AG08395 (cell line): ENCODE measurements at regions not wholly inside any gene's neighbourhood (a gene's known extent, or its start where the extent isn't known, plus 50 kb on each side); places are given as distances from the start of the nearest gene placed in this dataset.

Experiments used
- DNase-seq: peaks from one replicate; pipeline ENCODE4 v3.0.0; 2012; ENCODE audit warnings: mixed read lengths, low spot score

DNA sequence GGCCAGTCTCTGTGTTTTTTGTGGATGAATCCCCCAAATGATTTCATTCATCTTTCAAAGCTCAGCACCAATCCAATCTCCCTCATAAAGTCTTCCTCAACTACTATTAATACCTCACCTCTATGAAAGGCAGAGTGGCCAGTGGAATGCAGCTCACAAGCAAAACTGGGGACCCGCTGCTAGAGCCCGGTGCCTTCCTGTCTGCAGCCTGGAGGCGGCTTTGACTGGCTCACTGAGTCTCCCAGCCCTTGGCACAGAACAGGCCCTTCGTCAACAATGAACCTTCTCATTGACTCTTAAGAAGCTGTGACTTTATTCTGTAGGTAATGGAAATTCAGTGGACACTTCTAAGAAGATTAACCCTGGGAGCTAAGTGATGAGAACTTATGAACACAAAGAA lies 86.8 kb upstream of the RAB4A start:
- DNase-seq, result no peak

DNA sequence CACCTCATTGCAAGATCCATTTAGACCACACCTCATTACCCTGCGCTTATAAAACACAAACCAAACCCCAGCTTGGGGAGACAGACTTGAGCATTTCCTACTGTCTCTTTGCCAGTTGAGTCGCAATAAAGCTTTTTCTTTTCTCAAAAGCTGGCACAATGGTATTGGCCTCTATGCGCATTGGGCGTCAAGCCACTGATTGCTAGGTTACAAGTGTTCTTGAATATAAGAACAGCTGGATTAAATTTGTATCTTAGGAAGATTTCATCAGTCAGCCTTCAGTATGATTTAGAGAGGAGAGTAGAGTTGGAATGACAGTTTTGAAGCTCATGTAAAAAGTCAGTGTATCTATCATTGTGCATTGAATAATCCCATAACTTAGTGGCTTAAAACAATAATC lies 84.9 kb upstream of the RAB4A start:
- no peak for DNase-seq

DNA sequence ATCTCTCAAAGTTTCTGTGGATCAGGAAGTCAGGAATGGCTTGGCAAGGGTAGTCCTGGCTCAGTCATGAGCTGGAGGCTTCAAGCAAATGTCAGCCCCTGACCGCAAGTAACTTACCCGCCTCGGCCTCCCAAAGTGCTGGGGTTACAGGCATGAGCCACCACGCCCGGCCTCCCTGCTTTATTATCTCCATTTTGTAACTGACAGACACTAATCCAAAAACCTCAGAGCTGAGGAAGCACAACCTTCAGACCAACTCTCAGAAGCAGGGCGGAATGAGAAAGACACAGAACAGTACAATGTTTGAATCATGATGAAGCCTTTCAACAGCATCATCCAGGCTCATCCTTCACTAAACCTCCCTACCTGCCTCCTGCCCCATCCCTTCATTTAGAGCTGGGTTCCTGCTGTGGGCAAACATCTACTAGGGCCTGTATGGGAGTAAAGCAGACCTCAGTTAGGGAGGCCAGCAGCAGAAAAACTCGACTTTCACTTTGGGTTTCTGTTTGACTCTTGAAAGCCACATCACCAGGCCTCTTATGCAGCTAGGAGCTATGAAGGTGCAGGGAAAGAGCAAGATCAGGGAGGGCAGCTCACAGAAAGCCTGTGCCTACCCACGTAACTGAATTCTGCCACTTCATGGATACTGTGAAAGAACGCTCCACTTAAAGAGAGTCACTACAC lies 84.4 kb upstream of the RAB4A start:
- no peak for DNase-seq

DNA sequence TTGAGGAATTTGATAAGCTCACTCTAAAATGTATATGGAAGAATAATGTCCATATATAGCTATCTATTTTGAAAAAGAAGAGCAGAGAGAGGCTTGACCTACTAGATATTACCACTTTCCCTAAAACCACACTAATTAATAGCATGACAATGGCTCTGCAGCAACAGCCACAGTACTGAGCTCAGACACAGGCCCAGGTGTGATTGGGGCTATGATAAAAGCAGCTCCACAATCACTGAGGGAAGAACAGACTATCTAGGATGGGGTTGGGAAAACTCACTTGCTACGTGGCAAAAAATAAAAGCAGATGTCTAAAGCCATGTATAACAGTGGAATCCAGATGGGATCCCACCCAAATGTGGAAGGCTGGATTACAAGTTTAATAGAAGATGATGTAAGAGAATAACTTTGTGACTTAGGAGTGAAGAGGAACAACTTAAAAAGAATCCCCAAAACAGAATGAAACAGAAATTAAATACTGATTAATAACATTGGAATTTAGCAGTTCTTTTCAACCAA lies 80.8 kb upstream of the RAB4A start:
- DNase-seq, result no peak

DNA sequence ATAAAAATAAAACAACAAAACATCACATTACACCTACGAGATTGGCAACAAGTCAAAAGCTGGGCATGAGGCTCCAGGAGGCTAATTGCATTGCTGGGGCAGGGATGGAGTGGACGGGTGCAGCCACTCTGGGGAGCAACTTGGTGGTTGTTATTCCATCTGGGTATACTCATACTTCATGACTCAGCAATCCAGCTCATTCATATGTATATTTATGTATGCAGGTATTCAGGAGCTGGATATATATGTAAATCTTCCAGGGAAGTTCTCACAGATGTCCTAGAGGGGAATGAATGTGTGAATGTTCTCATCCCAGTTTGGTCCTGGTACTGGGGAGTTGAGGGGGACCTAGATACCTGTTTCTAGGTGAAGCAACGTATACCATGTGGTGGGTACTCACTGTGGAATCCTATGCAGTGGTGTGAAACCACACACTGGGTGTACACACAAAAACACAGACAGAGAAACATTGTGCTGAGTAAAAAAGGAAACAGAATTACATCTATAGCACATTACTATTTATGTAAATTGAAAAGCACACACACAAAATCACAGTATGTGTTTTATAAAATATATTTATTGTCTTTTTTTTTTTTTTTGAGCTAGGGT lies 79.7 kb upstream of the RAB4A start:
- no peak for DNase-seq

DNA sequence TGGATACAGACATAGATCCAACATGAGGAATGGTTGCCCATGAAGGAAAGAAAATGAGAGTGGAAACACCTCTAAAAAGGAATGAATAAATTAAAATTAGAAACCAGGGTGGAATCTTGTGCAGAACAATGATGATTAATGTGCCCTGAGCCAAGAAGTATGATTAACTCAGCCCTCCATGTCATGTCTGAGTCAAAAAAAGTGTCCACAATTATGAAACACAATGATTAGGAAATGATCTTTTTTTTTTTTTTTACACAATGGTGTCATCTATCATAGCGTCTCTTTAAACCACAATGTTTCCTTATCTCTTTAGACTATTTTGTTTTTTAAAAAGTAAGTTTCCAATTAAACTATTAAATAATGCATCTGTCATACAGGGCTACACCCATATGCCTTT lies 78.9 kb upstream of the RAB4A start:
- DNase-seq, result peak; percentile 45

DNA sequence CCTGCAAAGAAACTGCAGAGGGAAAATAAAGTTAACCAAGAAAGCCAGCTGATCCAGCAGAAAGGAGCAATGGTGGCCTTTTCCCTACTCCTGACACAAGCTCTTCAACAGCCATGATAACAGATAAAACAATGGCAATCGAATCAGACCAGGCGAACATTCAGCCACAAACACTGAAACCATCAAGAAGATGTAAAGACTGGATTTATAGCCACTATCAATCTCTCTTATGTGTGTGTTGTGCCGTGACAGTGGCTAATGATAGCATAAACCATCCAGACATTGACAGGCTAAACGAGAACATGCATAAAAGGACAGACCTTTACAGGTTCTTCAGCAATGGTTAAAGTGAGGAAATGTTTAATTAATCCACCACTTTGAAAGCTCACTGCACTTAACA lies 78.1 kb upstream of the RAB4A start:
- DNase-seq, result no peak

DNA sequence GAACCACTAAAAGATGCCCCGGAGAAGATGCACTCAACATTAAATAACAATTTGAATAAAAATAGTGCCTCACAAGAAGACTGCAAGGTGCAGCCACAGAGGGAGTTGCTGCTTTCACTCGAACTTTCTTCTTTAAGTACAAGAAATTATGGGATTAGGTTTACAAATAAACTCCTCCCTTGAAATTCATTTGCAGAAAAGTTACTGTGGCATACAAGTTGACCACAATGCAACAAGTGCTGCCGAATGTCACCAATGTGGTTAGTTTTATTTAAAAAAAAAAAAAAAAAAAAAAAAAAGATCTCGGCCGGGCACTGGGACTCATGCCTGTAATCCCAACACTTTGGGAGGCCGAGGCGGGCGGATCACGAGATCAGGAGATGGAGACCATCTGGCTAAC lies 76.8 kb upstream of the RAB4A start:
- no peak for DNase-seq

DNA sequence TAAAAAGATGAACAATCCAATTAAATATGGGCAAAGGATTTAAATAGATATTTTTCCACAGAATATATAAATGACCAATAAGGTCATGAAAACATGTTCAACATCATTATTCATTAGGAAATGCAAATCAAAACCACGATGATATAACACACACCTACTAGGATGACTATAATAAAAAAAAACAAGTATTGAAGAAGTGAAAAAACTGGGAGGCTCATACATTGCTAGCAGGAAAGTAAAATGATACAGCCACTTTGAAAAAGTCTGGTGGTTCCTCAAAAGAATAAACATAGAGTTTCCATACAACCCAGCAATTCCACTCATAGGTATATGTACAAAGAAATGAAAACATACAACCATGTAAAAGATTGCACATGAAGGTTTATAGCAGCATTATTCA lies 75.7 kb upstream of the RAB4A start:
- no peak for DNase-seq

DNA sequence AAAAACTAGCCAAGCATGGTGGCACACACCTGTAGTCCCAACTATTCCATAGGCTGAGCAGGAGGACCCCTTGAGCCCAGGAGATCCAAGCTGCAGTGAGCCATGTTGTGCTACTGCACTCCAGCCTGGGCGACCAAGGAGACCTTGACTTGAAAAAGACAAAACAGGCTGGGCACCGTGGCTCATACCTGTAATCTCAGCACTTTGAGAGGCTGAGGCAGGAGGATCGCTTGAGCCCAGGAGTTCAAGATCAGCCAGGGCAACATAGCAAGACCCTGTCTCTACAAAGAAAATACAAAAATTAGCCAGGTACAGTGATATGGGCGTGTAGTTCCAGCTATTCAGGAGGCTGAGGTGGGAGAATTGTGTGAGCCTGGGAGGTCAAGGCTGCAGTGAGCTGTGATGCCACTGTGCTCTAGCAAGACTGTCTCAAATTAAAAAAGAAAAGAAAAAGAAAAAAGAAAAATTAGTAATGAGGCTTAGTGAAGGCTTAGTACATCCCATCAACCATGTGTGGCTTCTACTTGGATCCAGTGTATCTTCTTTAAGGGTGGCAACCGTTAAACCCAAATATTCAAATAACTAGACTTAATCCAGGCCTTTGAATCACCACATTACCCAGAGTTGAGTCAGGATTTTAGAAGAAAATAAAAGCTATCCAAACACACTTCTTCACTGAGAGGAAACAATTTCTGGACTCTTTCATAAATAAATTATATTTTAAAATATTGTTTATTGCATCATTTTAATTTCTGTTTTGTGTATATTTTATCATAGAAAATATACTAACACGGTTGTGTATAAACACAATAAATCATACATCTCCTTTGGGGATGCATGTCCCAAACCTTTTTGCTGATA lies 74.3 kb upstream of the RAB4A start:
- peak; percentile 72 for DNase-seq

DNA sequence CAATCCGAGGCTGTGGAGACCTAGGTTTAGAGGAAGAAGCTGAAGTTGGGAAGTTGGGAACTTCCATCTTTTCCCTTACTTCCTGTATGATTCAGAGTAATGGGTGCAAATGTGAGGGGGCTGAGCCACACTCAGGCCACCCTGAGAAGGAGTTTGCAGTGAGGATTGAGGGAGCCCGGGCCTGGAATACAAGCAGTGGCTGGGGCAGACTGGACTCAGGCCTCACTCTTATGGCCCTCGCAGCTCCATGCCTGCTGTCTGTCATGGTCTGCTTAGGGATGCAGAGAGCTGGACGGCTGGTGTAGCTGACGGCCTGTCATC lies 73.7 kb upstream of the RAB4A start:
- no peak for DNase-seq

DNA sequence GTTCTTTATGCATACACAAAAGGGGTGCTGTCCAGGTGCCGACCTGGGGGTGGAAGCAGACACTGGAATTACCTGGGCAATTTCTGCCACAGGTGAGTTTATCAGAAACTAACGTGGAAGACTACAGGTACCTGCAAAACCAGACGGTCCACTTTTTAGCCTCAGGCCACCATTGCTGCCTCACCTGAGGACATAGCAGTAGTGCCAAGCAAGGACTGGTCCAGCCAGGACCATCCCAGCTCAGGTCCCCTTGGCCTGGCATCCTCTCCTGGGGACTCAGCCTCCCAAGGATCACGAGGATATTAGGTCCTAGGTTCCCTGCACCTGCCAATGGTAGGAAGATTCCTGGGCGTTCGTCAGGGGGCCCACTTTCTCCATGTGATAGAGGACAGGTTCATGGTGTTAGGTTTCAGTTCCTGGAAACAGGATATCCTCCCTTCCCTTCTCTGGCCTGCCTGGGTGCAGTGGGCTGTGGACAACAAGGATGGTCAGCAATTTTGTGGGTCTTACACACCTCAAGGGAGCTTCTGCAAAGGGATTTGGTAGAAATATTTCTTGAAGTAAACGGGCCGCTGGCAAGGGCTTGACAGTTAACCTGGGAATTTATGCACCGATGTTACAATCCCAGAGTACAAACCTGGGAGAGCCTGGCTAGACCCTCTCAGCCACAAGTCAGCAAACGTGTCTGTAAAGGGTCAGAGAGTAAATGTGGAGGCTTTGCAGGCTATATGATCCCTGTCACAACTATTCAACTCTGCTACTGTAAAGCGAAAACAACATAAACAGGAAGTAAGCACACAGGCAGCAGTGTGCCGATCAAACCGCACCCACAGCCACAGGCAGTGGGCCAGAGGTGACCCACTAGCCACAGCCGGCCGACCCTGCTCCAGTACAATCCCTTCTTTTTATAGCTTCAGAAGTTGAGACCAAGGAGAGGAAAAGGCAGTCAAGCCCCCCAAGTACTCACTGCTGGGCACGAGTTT lies 71.4 kb upstream of the RAB4A start:
- no peak for DNase-seq

DNA sequence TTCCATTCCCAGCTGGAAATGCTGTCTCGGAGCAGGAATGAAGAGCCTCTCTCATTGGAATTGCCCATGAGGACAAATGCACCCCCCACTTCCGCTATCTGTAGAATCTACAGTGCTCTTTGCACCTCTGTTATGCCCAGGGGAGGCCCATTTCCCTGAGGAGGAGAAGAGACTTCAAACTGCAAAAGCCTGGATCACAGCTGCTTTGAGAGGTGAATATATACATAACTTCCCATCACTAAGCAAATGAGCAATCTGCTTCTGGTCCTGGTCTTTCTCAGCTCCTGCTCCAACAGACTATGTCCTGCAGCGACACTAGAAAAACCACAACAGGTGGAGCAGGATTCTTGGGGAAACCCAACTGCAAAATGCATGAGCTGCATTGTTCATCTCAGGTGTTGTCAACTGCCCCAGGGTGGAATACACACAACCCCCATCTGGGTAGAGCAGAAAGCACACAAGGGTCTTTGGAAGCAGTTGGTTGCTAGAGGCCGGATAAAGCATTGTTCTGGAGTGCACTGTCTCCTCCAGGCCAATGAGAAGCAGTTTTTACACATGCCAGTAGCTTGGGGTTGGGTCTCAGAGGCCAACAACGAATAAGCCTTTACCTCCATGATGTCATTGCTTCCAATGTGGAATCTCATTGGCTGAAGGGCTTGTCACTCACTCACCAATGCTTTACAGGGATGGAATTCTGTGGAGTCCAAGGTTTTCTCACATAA lies 67.7 kb upstream of the RAB4A start:
- DNase-seq, result peak; percentile 48

DNA sequence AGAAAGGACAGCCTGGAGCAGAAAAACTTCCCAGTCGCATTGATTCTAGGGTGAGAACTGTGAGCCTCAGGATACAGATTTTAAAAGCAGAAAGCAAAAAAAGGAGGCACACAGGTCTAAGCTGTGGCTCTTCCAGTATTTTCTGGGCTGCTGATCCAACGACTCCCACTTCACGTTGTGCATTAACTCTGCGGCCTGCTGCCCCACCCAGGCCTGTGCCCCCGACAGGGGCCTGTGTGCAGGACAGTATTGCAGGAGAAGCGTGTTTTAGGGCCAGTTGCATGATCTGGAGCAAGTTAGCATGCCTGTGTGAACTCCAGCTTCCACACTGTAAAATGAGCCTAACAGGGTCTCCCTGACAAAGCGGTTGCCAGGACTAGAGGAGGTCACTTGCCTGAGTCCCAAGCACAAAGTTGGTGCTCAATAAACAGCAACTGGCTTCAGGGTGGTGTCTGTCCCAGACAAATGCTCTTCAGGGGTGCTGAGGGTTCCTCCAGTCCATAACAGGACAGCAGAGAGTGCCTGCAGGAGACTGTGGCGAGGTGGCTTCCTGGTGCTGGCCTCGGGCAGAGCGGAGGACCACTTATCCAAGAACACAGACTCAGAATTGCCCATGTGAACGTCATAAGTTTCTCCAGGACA lies 66.8 kb upstream of the RAB4A start:
- DNase-seq, result no peak

DNA sequence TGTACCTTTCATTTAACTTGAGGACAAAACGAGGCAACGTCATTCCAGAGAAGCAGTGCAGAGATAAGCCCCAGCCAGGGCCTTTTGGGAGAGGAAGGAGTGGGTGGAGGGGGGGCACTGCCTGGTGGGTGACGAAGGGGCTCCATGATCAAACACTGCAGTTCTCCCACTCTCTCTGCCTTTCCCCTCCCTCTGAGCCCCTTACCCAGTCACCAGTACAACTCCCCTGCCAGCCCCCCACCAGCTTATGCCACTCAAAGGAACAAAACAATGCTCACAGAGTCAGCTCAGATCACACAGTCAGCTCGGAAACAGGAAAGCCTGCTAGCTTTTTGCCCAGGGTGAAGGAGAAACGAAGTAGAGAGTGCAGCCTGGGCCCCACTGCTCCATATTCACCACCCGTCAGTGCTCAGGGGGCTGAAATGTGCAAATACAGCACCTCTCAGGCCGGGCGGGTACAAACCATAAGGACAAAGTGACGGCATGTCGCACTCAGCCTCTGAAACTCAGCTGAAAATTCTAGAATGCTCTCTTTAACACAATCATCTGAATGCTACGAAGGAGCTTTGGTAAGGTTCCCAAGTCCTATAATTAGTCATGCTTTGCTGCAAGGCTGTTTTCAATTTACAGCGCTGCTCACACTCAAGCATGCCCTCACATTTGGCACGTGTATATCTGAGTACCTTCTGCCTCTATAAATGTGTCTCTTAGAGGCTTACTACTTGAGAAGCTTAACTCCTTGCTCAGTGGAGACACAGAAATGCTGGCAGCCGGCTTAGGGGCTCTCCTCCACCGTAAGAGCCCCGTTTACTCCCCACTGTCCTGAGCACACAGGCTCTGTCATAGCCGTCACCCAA lies 65.8 kb upstream of the RAB4A start:
- peak; percentile 81 for DNase-seq

DNA sequence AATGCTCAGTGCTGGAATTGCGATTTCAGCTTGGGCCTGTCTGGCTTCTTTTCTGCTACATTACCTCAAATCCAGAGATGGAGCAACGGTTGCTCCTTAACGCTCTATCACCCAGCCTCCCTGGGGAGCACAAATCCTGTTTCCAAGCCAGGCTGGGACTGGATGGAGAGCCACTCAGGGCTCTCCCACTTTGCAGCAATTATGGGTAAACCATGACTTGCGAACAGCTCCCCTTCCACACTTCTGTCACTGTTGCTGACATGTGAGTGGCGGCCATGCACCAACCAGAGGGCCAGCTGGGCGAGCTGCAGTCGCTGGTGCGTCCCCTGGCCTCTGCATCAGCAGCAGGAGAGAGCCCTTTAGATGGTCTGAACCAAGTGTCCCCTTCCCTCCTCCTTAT lies 65.1 kb upstream of the RAB4A start:
- DNase-seq, result no peak

DNA sequence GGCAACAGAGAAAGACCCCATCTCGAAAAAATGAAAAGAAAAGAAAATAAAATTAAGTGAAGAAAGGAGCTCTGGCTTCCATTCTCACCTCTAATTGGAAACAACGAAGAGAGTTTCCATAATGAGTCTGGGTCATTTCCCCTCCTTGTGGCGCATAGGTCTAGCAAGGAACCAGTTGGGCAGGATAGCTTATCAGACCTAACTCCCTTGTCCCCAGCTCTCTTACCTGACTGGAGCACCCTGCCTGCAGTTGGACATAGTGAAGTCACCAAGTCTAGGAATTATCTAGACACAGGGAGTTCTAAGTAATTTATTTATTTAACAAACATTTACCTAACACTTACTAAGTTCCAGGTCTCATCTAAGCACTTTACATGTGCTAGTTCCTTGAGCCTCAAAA lies 63.0 kb upstream of the RAB4A start:
- no peak for DNase-seq

DNA sequence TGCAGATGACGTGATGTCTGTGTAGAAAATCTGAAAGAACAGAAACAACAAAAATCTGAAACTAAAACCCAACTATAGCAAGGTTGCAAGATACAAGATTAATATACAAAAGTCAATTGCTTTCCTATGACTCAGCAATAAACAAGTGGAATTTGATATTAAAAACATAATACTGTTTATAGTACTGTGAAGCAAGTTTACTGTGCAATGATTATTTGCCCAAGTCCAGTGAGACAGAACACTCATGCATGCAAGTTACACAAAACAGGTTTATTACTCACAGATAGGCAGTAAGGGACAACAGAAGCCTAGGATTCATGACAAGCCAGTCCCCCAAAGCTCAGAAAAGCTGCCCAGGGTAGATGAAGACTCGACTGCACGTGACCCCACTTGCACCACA lies 62.4 kb upstream of the RAB4A start:
- DNase-seq, result no peak

DNA sequence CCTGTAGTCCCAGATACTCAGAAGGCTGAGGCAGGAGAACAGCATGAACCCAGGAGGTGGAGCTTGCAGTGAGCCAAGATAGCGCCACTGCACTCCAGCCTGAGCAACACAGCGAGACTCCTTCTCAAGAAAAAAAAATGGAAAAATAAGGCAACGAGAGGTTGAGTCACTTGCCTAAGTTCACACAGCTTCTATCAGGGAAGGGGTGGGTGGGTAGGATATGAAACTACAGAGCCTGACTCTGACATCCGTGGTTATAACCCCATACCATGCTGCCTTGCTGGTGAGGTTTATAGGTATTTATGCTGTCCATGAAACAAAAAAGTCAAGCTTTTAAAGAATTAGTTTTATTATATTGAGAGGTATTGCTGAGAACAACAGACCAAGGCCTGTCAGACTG lies 61.5 kb upstream of the RAB4A start:
- DNase-seq, result no peak

DNA sequence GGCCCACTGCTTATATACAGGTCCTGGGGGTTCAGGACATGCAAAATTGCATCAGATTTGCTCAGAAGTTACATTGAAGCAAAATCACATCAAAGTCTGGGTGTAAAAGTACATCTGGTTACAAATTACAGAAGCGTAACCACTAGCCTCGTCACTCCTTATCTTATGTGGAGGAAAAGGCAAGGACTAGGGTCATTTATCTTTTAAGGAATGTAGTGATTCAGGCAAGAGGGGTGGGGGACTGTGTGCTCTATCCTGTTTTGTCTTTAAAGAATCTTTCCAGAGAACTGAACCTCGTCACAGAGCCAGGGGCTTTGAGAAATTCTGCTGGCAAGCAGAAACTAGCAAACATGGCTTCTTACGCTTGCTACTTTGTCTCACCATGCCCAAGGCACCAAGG lies 61.1 kb upstream of the RAB4A start:
- DNase-seq, result no peak
